ENCODE measurements at regions not wholly inside any gene's neighbourhood (a gene's known extent, or its start where the extent isn't known, plus 50 kb on each side); places are given as distances from the start of the nearest gene placed in this dataset.

DNA sequence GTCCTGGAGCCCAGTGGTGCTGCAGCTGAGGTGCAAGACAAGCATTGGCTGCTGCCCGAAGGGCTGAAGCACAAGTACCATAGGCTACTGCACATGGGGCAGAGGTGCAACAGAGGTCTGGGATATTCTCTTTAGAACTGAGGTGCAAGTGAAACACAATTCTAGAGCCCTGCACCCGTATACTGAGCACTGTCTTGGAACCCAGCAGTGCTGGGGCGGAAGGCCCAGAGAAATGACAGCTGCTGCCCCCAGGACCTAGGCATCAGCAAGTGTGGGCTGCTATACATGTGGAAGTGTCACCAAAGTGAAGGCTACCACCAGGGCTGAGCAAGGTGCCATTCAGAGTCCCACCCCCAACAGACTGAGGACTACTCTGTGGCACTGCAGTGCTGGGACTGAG lies 393.6 kb upstream of the STEAP1 start:
- Mint-ChIP-seq H3K27ac (no peak overlapping the region), H3K27me3 (no peaks in the 10 kb centered on the region), H3K4me1 (no peaks in the 10 kb centered on the region), H3K4me3 (no peak overlapping the region), H3K9me3 (ENCODE audit: low read depth) (peaks cover 6% of the 10 kb centered on the region), H3K36me3 (no peaks in the 10 kb centered on the region)
- CTCF ChIA-PET, result no interaction called here
- ATAC-seq (no peak), DNase-seq (no peak)

DNA sequence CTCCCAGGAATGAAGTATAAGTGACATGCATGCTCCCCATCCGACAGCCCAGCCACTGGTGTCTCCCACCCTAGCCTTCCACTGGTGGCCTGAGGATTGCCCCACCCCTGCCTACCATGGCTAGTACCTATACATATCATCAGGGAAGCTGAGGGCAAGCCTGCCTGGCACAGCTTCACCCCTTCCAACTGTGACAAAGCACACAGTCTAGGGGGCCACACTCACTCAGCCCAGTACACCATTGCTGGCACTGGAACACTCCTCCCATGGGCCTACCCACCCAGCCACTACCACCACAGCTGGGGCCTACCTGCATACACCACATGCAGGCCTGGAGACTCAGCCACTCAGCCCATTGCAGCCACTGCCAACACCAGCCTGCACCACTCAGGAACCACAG lies 393.1 kb upstream of the STEAP1 start:
- no peak overlapping the region for H3K4me3 Mint-ChIP-seq
- H3K36me3 Mint-ChIP-seq, result no peaks in the 10 kb centered on the region
- peaks cover 6% of the 10 kb centered on the region for H3K9me3 Mint-ChIP-seq (ENCODE audit: low read depth)
- DNase-seq (no peak), ATAC-seq (no peak)
- H3K4me1 Mint-ChIP-seq, result no peaks in the 10 kb centered on the region
- no peaks in the 10 kb centered on the region for H3K27me3 Mint-ChIP-seq
- H3K27ac Mint-ChIP-seq, result no peak overlapping the region
- CTCF ChIA-PET, result no interaction called here

DNA sequence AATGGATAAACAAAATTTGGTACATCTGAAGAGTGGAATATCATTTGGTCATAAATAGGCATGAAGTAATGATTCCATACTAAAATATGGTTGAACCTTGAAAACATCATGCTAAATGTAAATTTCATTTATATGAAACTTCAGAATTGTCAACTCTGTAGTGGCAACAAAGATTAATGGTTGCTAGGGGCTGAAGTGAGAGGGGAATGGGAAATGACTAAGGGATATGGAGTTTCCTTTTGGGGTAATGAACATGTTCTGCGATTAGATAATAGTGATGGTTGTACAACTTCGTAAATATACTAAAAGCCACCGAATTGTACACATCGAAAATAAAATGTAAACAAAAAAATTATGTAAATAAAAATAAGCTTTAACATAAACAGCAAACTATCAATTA lies 384.1 kb upstream of the STEAP1 start:
- Mint-ChIP-seq H3K9me3 (ENCODE audit: low read depth) (peaks cover 2% of the 10 kb centered on the region), H3K4me1 (no peaks in the 10 kb centered on the region), H3K36me3 (no peaks in the 10 kb centered on the region), H3K4me3 (no peak overlapping the region), H3K27me3 (no peaks in the 10 kb centered on the region), H3K27ac (no peak overlapping the region)
- ATAC-seq, result no peak
- CTCF ChIA-PET, result no interaction called here
- DNase-seq, result no peak

DNA sequence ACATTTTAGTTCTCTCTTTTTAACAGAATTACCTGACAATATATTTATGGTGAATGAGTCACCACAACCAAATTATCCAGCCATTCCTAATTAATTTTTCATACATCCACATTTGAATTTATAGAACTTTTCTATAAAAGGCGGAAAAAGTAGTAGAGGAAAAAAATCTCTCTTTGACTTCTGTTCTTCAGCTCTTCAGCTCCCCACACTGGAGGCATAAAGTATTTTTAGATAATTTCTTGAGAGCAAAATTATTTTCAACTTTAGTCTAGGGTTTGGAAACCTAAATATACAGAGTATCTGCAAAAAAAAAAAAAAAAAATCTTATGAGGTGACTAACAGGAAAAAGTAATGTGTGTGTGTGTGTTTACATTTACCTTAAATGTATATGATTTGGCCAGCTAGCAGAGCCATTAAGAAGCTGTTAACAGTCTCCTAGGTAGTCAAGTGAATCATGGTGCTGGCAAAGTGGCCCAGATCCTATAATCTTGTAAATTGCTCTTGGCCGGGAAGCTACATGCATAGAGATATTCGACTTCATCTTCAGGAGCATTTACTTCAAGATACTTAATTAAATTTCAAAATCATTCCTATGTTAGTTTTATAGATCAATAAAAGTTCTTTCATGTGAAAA lies 383.1 kb upstream of the STEAP1 start:
- DNase-seq (no peak), ATAC-seq (no peak)
- Mint-ChIP-seq H3K36me3 (no peaks in the 10 kb centered on the region), H3K27ac (no peak overlapping the region), H3K4me1 (no peaks in the 10 kb centered on the region), H3K27me3 (no peaks in the 10 kb centered on the region), H3K9me3 (ENCODE audit: low read depth) (peaks cover 2% of the 10 kb centered on the region), H3K4me3 (no peak overlapping the region)
- CTCF ChIA-PET, result no interaction called here

DNA sequence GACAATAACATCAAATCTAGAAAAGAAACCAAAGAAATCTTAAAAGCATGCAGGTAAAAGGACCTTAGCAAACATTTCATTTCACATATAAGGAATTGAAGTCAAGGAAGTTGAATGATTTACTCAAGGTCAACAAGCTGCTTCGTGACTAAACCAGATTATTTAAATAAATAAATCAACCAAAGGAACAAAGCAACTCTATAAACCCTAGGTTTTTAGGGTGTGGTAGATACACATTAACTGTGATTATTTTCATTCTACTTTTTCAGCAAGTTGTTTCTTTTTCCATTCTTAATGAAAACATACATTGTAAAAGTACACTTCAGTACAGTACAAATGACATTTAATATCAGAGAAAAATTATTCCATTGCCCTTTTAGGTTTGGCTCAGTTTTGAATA lies 382.0 kb upstream of the STEAP1 start:
- no peaks in the 10 kb centered on the region for H3K4me1 Mint-ChIP-seq
- no peak overlapping the region for H3K27ac Mint-ChIP-seq
- H3K27me3 Mint-ChIP-seq, result no peaks in the 10 kb centered on the region
- no peaks in the 10 kb centered on the region for H3K36me3 Mint-ChIP-seq
- peaks cover 2% of the 10 kb centered on the region for H3K9me3 Mint-ChIP-seq (ENCODE audit: low read depth)
- no peak overlapping the region for H3K4me3 Mint-ChIP-seq
- DNase-seq, result no peak
- CTCF ChIA-PET, result no interaction called here
- no peak for ATAC-seq

DNA sequence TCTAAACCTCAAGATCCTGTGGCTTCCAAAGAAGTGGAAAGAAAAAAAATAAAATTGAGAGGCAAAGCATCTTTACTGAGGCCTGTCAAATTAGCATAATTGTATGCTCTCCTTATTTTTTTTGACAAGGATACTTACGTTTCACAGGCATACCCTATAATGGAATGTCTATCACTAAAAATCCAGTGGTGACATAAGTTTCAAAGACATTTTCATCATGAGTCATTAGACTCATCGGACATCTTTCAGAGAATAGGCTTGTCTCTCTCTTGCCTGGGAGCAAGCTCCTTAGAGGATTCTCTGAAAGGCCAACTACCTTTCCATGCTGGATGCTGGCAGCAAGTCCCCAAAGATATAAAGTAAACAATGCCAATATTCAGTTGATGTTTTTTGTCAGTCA lies 380.7 kb upstream of the STEAP1 start:
- no peak overlapping the region for H3K4me3 Mint-ChIP-seq
- CTCF ChIA-PET, result no interaction called here
- H3K27me3 Mint-ChIP-seq, result no peaks in the 10 kb centered on the region
- ATAC-seq, result no peak
- H3K9me3 Mint-ChIP-seq (ENCODE audit: low read depth), result peaks cover 2% of the 10 kb centered on the region
- no peak overlapping the region for H3K27ac Mint-ChIP-seq
- H3K4me1 Mint-ChIP-seq, result no peaks in the 10 kb centered on the region
- no peak for DNase-seq
- no peaks in the 10 kb centered on the region for H3K36me3 Mint-ChIP-seq

DNA sequence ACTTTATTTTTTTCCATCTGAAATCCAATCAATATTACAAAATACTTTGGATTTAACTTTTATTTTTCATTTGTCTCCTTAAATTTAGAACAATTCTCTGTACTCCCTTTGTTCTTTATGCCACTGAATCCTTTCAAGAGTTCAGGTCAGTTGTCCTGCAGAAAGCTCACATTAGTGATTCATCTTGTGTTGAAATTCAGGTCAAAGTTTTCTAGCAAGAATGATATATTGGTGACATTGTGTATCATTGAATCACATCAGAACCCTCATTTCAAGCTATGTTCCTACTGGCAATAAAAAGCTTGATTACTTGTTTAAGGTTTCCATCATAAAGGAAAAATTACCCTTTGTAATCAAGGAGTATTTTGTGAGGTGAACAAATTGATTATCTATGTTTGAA lies 378.8 kb upstream of the STEAP1 start:
- Mint-ChIP-seq H3K27ac (no peak overlapping the region), H3K27me3 (no peaks in the 10 kb centered on the region), H3K4me1 (no peaks in the 10 kb centered on the region), H3K36me3 (no peaks in the 10 kb centered on the region), H3K4me3 (no peak overlapping the region), H3K9me3 (ENCODE audit: low read depth) (peaks cover 6% of the 10 kb centered on the region)
- no peak for ATAC-seq
- no peak for DNase-seq
- CTCF ChIA-PET, result no interaction called here

DNA sequence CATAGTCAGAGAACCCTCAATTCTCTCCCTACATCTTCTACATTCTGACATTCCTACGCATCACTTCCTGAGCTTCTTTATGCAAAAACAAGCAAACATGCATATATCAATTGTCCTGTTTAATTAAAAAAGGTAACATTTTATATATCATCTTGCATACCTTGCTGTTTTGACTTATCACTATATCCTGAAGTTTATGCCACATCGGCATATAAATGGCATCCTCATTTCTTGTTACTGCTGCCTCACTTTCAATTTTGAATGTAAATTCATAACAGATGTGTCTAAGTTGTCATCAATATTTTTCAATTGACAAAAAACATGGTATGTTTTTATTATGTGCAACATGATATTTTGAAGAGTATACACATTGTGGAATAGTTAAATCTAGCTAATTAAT lies 377.3 kb upstream of the STEAP1 start:
- H3K36me3 Mint-ChIP-seq, result no peaks in the 10 kb centered on the region
- no peak overlapping the region for H3K27ac Mint-ChIP-seq
- no peak for DNase-seq
- ATAC-seq, result no peak
- H3K4me1 Mint-ChIP-seq, result no peaks in the 10 kb centered on the region
- peaks cover 6% of the 10 kb centered on the region for H3K9me3 Mint-ChIP-seq (ENCODE audit: low read depth)
- CTCF ChIA-PET, result no interaction called here
- H3K27me3 Mint-ChIP-seq, result no peaks in the 10 kb centered on the region
- no peak overlapping the region for H3K4me3 Mint-ChIP-seq

DNA sequence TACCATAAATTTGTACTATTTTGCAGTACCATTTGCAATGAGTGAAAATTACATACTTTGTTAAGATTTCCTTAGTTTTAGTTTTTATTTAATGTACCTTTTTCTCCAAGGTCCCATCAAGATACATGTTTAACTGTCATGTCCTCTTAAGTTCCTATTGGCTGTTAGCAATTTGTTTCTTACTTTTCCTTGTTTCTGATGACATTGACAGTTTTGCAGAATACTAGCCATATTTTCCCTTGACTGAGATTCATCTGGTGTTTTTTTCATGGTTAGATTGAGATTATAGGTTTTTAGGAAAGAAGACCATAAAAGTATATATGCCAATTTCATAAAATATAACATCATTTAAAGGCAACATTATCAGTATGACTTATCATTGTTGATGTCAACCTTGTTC lies 376.8 kb upstream of the STEAP1 start:
- DNase-seq, result no peak
- Mint-ChIP-seq H3K27me3 (no peaks in the 10 kb centered on the region), H3K27ac (no peak overlapping the region), H3K36me3 (no peaks in the 10 kb centered on the region), H3K4me1 (no peaks in the 10 kb centered on the region), H3K9me3 (ENCODE audit: low read depth) (peaks cover 6% of the 10 kb centered on the region), H3K4me3 (no peak overlapping the region)
- CTCF ChIA-PET, result no interaction called here
- no peak for ATAC-seq

DNA sequence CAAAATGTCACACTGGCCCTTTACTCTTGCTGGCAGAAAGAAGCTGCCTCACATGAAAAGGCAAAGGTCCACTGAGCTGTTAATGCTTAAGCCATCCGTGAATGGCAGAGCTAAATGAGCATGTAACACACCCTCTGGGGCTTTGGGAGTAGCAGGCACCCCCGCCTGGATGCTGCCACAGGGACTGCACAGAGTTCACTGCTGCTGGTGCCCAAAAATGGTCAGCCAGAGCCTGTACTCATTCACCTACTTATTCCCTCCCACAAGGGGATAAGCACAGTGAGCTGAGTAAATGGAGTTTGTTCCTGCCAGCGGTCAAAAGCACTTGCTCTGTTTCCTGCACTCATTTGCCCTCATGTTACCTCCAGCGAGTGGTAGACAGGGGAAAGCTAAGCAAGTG lies 374.0 kb upstream of the STEAP1 start:
- CTCF ChIA-PET, result no interaction called here
- Mint-ChIP-seq H3K9me3 (ENCODE audit: low read depth) (peaks cover 10% of the 10 kb centered on the region), H3K4me1 (no peaks in the 10 kb centered on the region), H3K27ac (no peak overlapping the region), H3K4me3 (no peak overlapping the region), H3K27me3 (no peaks in the 10 kb centered on the region), H3K36me3 (no peaks in the 10 kb centered on the region)
- ATAC-seq (no peak), DNase-seq (no peak)

DNA sequence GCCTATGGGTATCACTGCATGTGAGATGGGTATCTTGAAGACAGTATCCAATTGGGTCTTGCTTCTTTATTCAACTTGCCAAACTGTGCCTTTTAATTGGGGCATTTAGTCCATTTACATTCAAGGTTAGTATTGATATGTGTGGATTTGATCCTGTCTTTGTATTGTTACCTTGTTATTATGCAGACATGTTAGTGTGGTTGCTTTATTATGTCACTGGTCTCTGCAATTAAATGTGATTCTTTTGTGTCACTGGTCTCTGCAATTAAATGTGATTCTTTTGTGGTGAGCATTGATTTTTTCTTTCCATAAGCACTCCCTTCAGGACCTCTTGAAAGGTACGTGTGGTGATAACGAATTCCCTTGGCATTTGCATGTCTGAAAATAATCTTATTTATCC lies 357.8 kb upstream of the STEAP1 start:
- Mint-ChIP-seq H3K9me3 (ENCODE audit: low read depth) (peaks cover 6% of the 10 kb centered on the region), H3K4me3 (no peak overlapping the region), H3K27me3 (no peaks in the 10 kb centered on the region), H3K36me3 (no peaks in the 10 kb centered on the region), H3K4me1 (no peaks in the 10 kb centered on the region), H3K27ac (no peak overlapping the region)
- CTCF ChIA-PET, result no interaction called here
- DNase-seq, result no peak
- ATAC-seq, result no peak

DNA sequence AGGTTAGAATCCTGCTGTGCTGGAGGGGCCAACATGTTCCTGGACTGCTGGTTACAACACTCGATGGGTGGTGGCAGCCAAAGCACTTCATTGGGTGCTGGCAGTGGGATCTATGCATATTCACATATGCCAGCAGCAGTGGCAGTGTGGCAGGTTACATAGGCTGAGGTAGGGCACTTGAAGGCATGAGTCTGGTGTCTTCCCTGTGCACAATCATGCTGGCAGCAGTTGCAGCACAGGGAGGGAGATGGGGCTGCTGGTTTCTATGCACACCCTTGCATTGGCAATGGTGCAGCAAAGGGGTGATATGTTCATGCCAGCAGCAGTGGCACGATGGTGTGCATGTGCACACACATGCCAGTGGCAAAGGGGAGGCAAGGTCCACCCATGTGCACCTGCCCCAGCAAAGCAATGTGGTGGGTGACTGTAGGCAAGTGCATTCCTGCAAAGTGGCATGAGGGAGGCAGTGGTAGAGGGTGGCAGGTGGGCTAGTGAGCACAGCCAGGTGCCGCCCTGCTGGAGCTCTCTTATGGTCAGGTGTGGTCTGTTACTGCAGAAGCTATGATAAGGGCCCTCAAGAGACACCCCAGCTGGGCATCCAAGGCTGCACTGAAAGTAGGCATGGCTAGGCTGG lies 356.2 kb upstream of the STEAP1 start:
- H3K36me3 Mint-ChIP-seq, result no peaks in the 10 kb centered on the region
- no peaks in the 10 kb centered on the region for H3K4me1 Mint-ChIP-seq
- no peak overlapping the region for H3K27ac Mint-ChIP-seq
- CTCF ChIA-PET, result no interaction called here
- peaks cover 7% of the 10 kb centered on the region for H3K9me3 Mint-ChIP-seq (ENCODE audit: low read depth)
- DNase-seq (no peak), ATAC-seq (no peak)
- H3K4me3 Mint-ChIP-seq, result no peak overlapping the region
- no peaks in the 10 kb centered on the region for H3K27me3 Mint-ChIP-seq

DNA sequence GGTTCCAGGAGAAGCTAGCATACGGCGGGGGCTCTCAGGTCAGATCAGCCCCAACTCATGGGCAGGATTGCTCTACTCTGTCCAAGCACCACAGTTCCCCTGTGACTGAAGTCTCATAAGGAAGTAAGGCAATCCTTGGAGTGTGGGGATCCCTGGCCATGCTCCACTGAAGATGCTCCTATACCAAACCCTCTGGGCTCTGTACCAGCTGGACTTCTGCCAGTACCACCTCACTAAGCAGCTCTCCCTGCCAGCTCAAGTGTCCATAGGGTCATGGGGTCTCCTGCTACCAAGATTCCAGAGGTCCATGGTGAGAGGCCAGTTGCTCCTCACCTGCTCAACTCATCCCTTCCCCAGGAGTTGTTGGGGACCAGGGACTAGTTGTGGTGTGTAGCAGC lies 355.7 kb upstream of the STEAP1 start:
- H3K36me3 Mint-ChIP-seq, result no peaks in the 10 kb centered on the region
- H3K27ac Mint-ChIP-seq, result no peak overlapping the region
- ATAC-seq, result no peak
- CTCF ChIA-PET, result no interaction called here
- no peak for DNase-seq
- H3K4me1 Mint-ChIP-seq, result no peaks in the 10 kb centered on the region
- no peaks in the 10 kb centered on the region for H3K27me3 Mint-ChIP-seq
- no peak overlapping the region for H3K4me3 Mint-ChIP-seq
- H3K9me3 Mint-ChIP-seq (ENCODE audit: low read depth), result peaks cover 7% of the 10 kb centered on the region

DNA sequence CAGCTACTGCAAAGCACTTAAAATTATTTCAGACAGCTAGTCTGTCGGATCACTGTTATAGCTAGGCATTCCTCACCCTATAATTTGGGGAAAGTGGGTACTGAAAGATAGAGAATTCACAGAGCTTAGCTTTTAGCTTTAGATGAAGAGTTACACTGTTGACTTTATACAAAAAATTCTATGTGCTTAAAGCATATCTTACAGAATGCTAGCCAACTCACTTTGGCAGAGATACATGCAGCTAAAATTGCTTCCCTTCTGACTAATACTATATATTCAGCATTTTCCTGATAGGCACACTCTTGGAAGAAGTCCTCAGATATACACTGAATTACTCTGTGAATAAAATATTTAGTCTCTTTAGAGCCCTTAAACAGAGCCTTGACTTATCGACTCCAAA lies 353.5 kb upstream of the STEAP1 start:
- Mint-ChIP-seq H3K4me1 (no peaks in the 10 kb centered on the region), H3K27ac (no peak overlapping the region), H3K9me3 (ENCODE audit: low read depth) (peaks cover 6% of the 10 kb centered on the region), H3K27me3 (no peaks in the 10 kb centered on the region), H3K36me3 (no peaks in the 10 kb centered on the region), H3K4me3 (no peak overlapping the region)
- CTCF ChIA-PET, result interaction anchor here (0.8 kb wide), 1 partner anchor 10 kb away, joined by 3 read pairs; no protein-coding TSS in a partner anchor
- no peak for DNase-seq
- ATAC-seq, result no peak

DNA sequence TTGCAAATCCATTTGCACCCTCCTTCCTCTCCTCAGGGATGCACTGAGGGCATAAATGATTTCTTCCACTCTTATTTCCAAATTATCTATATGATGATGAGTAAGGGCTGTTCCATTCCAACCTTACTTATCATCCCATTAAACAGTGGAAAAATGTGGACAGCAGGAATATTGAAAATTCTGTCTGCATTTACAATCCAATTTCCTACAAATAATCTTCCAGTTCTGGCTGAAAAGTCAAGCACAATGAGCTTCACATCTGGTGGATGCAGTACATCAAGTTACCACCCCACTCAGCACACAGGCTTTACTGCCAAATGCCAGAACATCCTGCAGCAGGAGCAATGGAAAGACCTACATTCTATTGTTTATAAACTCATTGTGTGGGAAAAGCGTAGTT lies 345.0 kb upstream of the STEAP1 start:
- no peak overlapping the region for H3K27ac Mint-ChIP-seq
- no peaks in the 10 kb centered on the region for H3K4me1 Mint-ChIP-seq
- H3K4me3 Mint-ChIP-seq, result no peak overlapping the region
- H3K36me3 Mint-ChIP-seq, result no peaks in the 10 kb centered on the region
- H3K27me3 Mint-ChIP-seq, result no peaks in the 10 kb centered on the region
- CTCF ChIA-PET, result no interaction called here
- H3K9me3 Mint-ChIP-seq (ENCODE audit: low read depth), result peaks cover 2% of the 10 kb centered on the region
- no peak for DNase-seq
- ATAC-seq, result no peak
